SW480 (cell line): ENCODE measurements at regions not wholly inside any gene's neighbourhood (a gene's known extent, or its start where the extent isn't known, plus 50 kb on each side); places are given as distances from the start of the nearest gene placed in this dataset.
"Not testable (repeated sequence)": the region's sequence is repeated elsewhere in the genome, so short reads cannot be mapped to it uniquely, and the experiment has no call there.

Experiments used
- DNase-seq: peaks from one replicate; pipeline ENCODE4 v3.0.0-alpha.2; 2016; ENCODE audit warnings: low spot score

- DNase-seq = no peak
Observed at GRCh38 chr4:52372747-52373146, 286.4 kb downstream of the USP46 start.

- no peak for DNase-seq
Observed at GRCh38 chr4:52373650-52374049, 285.5 kb downstream of the USP46 start.

- no peak for DNase-seq
Observed at GRCh38 chr4:52374877-52375276, 284.2 kb downstream of the USP46 start.

- DNase-seq = peak; percentile 23
Observed at GRCh38 chr4:52376132-52376704, 282.9 kb downstream of the USP46 start.

GRCh38 chr4:52377563-52377962, 281.5 kb downstream of the USP46 start:
- no peak for DNase-seq

GRCh38 chr4:52407545-52407944, 251.6 kb downstream of the USP46 start:
- peak; percentile 85 for DNase-seq

- DNase-seq = no peak
Observed at GRCh38 chr4:52408032-52408431, 251.1 kb downstream of the USP46 start.

- DNase-seq = no peak
Observed at GRCh38 chr4:52408471-52408870, 250.6 kb downstream of the USP46 start.

- DNase-seq = not testable (repeated sequence)
Observed at GRCh38 chr4:52409766-52410165, 249.3 kb downstream of the USP46 start.

GRCh38 chr4:52410971-52411370, 248.1 kb downstream of the USP46 start:
- no peak for DNase-seq

- DNase-seq = no peak
Observed at GRCh38 chr4:52420330-52420729, 238.8 kb downstream of the USP46 start.

- DNase-seq = no peak
Observed at GRCh38 chr4:52421811-52422213, 237.3 kb downstream of the USP46 start.

GRCh38 chr4:52423967-52424366, 235.1 kb downstream of the USP46 start:
- no peak for DNase-seq

GRCh38 chr4:52425751-52426326, 233.3 kb downstream of the USP46 start:
- DNase-seq = no peak

- DNase-seq = no peak
Observed at GRCh38 chr4:52431410-52431809, 227.7 kb downstream of the USP46 start.

GRCh38 chr4:52431869-52432268, 227.2 kb downstream of the USP46 start:
- DNase-seq = no peak

GRCh38 chr4:52442524-52442923, 216.6 kb downstream of the USP46 start:
- DNase-seq = not testable (repeated sequence)

- DNase-seq = no peak
Observed at GRCh38 chr4:52472444-52472843, 186.7 kb downstream of the USP46 start.

GRCh38 chr4:52477191-52477780, 181.8 kb downstream of the USP46 start:
- no peak for DNase-seq

GRCh38 chr4:52483186-52483890, 175.8 kb downstream of the USP46 start:
- no peak for DNase-seq

GRCh38 chr4:52507774-52508173, 151.3 kb downstream of the USP46 start:
- DNase-seq = no peak

- DNase-seq = no peak
Observed at GRCh38 chr4:52510939-52511565, 148.0 kb downstream of the USP46 start.

- no peak for DNase-seq
Observed at GRCh38 chr4:52511825-52512224, 147.3 kb downstream of the USP46 start.
